Naive thymus-derived CD4-positive, alpha-beta T cell (primary cell): ENCODE measurements at regions not wholly inside any gene's neighbourhood (a gene's known extent, or its start where the extent isn't known, plus 50 kb on each side); places are given as distances from the start of the nearest gene placed in this dataset.
"Not testable (repeated sequence)": the region's sequence is repeated elsewhere in the genome, so short reads cannot be mapped to it uniquely, and the experiment has no call there.

Source experiments
- ATAC-seq: fragments of 150-1000 bp; cut with Tn5 transposase; 2 replicates; pipeline ENCODE4 v1.10.0; 2021; ENCODE audit warnings: mild to moderate bottlenecking, moderate library complexity
- CTCF ChIA-PET: fragments of 350-600 bp; sonication (Branson Sonifier 250); formaldehyde crosslinking; loops from one replicate; lab custom pipeline; 2021; ENCODE audit warnings: antibody characterized with exemption; lab: Charles Lee
- POLR2A ChIA-PET: fragments of 350-600 bp; sonication (Branson Sonifier 250); formaldehyde crosslinking; loops from one replicate; lab custom pipeline; 2021; ENCODE audit warnings: antibody characterized with exemption, inconsistent platforms; lab: Charles Lee
- DNase-seq, 9 donors: peaks; one replicate each; pipeline versions ENCODE4 v3.0.0 to v3.0.0-alpha.2; 2020 to 2022; ENCODE audit warnings: mixed read lengths in 1 of 9
- H3K27ac ChIP-seq: one replicate; pipeline ENCODE4 v1.7.0; 2013; ENCODE audit warnings: mild to moderate bottlenecking, low read depth, low read length, moderate library complexity
- H3K27me3 ChIP-seq, 2 donors: one replicate each; pipeline ENCODE4 v1.7.0; 2013; ENCODE audit warnings: low read length in 2 of 2, mild to moderate bottlenecking in 2 of 2, moderate library complexity in 2 of 2; ENCODE audit not compliant: control insufficient read depth in 2 of 2, insufficient read depth in 2 of 2
- H3K36me3 ChIP-seq, 3 experiments: 1 replicate in 2 of 3; 2 replicates in 1 of 3; pipeline ENCODE4 v1.7.0; 2013; ENCODE audit warnings: low read length in 3 of 3, mild to moderate bottlenecking in 3 of 3, moderate library complexity in 1 of 3; ENCODE audit not compliant: insufficient read depth in 3 of 3, control insufficient read depth in 2 of 3
- H3K4me1 ChIP-seq, 2 donors: one replicate each; pipeline ENCODE4 v1.7.0; 2013; ENCODE audit warnings: low read length in 2 of 2, mild to moderate bottlenecking in 2 of 2, moderate library complexity in 1 of 2; ENCODE audit not compliant: control insufficient read depth in 2 of 2, insufficient read depth in 2 of 2
- H3K4me3 ChIP-seq: 2 replicates; pipeline ENCODE4 v1.7.0; 2013; ENCODE audit warnings: mild to moderate bottlenecking, low read length
- H3K9me3 ChIP-seq, 3 experiments: 1 replicate in 2 of 3; 2 replicates in 1 of 3; pipeline ENCODE4 v1.7.0; 2013; ENCODE audit warnings: low read length in 3 of 3; ENCODE audit not compliant: control insufficient read depth in 2 of 3
- H3K27ac Mint-ChIP-seq, 9 donors: one replicate each; pipeline ENCODE4 v1.8.0; 2020 to 2022; ENCODE audit warnings: mixed read lengths in 9 of 9, mild to moderate bottlenecking in 8 of 9, moderate library complexity in 5 of 9, inconsistent platforms in 2 of 9
- H3K27me3 Mint-ChIP-seq, 5 donors: one replicate each; pipeline ENCODE4 v1.8.0; 2021 to 2022; ENCODE audit warnings: mixed read lengths in 5 of 5, mild to moderate bottlenecking in 1 of 5
- H3K36me3 Mint-ChIP-seq, 5 donors: one replicate each; pipeline ENCODE4 v1.8.0; 2020 to 2022; ENCODE audit warnings: mixed read lengths in 5 of 5, mild to moderate bottlenecking in 3 of 5, inconsistent platforms in 1 of 5
- H3K4me1 Mint-ChIP-seq, 7 donors: one replicate each; pipeline ENCODE4 v1.8.0; 2020 to 2022; ENCODE audit warnings: mixed read lengths in 7 of 7, mild to moderate bottlenecking in 3 of 7, inconsistent platforms in 1 of 7
- H3K4me3 Mint-ChIP-seq, 10 donors: one replicate each; pipeline ENCODE4 v1.8.0; 2020 to 2022; ENCODE audit warnings: mild to moderate bottlenecking in 10 of 10, mixed read lengths in 10 of 10, moderate library complexity in 6 of 10, inconsistent platforms in 2 of 10
- H3K9me3 Mint-ChIP-seq, 11 donors: one replicate each; pipeline ENCODE4 v1.8.0; 2020 to 2022; ENCODE audit warnings: mixed read lengths in 11 of 11, mild to moderate bottlenecking in 4 of 11, inconsistent platforms in 1 of 11, moderate library complexity in 1 of 11
- intact Hi-C, 2 donors: fragments of 100-400 bp; cut with micrococcal nuclease; formaldehyde crosslinking; loops; one replicate each; pipeline ENCODE4 v1.15.1; 2023

GRCh38 chr5:122693963-122694362 is 80.9 kb upstream of the SNX2 start:
- Mint-ChIP-seq H3K36me3 (no peaks in the 10 kb centered on the region), H3K27ac (no peak overlapping the region), H3K4me3 (no peak overlapping the region), H3K27me3 (peaks cover 0 to 6% (median 2%) of the 10 kb centered on the region in 5 donors), H3K9me3 (no peaks in the 10 kb centered on the region), H3K4me1 (no peaks in the 10 kb centered on the region)
- Histone ChIP-seq H3K9me3 (no peaks in the 10 kb centered on the region), H3K27me3 (no peaks in the 10 kb centered on the region), H3K27ac (no peak overlapping the region), H3K4me3 (no peak overlapping the region), H3K4me1 (no peaks in the 10 kb centered on the region), H3K36me3 (no peaks in the 10 kb centered on the region)
- no peak for DNase-seq
- CTCF ChIA-PET: no interaction called here
- intact Hi-C loops: no loop called here
- ATAC-seq: no peak
- POLR2A ChIA-PET: no interaction called here

GRCh38 chr5:122694884-122695283 is 80.0 kb upstream of the SNX2 start:
- Mint-ChIP-seq H3K27ac (no peak overlapping the region), H3K4me1 (no peaks in the 10 kb centered on the region), H3K27me3 (peaks cover 0 to 6% (median 2%) of the 10 kb centered on the region in 5 donors), H3K4me3 (no peak overlapping the region), H3K9me3 (no peaks in the 10 kb centered on the region), H3K36me3 (no peaks in the 10 kb centered on the region)
- no peaks in the 10 kb centered on the region for H3K9me3 ChIP-seq
- H3K4me3 ChIP-seq: no peak overlapping the region
- ATAC-seq (no peak), DNase-seq (no peak)
- intact Hi-C loops: no loop called here
- ChIA-PET CTCF (interaction anchor here (0.6 kb wide), 1 partner anchor 13 kb away, joined by 6 read pairs; no protein-coding TSS in a partner anchor), POLR2A (no interaction called here)
- no peaks in the 10 kb centered on the region for H3K36me3 ChIP-seq
- no peaks in the 10 kb centered on the region for H3K27me3 ChIP-seq
- H3K4me1 ChIP-seq: no peaks in the 10 kb centered on the region
- no peak overlapping the region for H3K27ac ChIP-seq

- H3K4me3 ChIP-seq, H3K36me3 ChIP-seq, H3K4me3 Mint-ChIP-seq, H3K27ac Mint-ChIP-seq, H3K36me3 Mint-ChIP-seq, H3K9me3 ChIP-seq, CTCF ChIA-PET, intact Hi-C loops, H3K27me3 ChIP-seq, POLR2A ChIA-PET, H3K27ac ChIP-seq, DNase-seq, ATAC-seq, H3K27me3 Mint-ChIP-seq, H3K9me3 Mint-ChIP-seq, H3K4me1 ChIP-seq, H3K4me1 Mint-ChIP-seq: not testable (repeated sequence)
Observed at GRCh38 chr5:122696735-122697134, 78.1 kb upstream of the SNX2 start.

- Histone ChIP-seq H3K4me1 (no peaks in the 10 kb centered on the region), H3K27ac (no peak overlapping the region), H3K4me3 (no peak overlapping the region), H3K36me3 (no peaks in the 10 kb centered on the region), H3K9me3 (no peaks in the 10 kb centered on the region), H3K27me3 (no peaks in the 10 kb centered on the region)
- DNase-seq (no peak), ATAC-seq (peak; percentile 45)
- ChIA-PET CTCF (no interaction called here), POLR2A (no interaction called here)
- intact Hi-C loops: no loop called here
- Mint-ChIP-seq H3K4me1 (no peaks in the 10 kb centered on the region), H3K4me3 (no peak overlapping the region), H3K27me3 (peaks cover 0 to 6% (median 2%) of the 10 kb centered on the region in 5 donors), H3K27ac (no peak overlapping the region), H3K9me3 (no peaks in the 10 kb centered on the region), H3K36me3 (no peaks in the 10 kb centered on the region)
Observed at GRCh38 chr5:122697191-122697590, 77.7 kb upstream of the SNX2 start.

- DNase-seq (no peak), ATAC-seq (no peak)
- Histone ChIP-seq H3K4me3 (no peak overlapping the region), H3K36me3 (no peaks in the 10 kb centered on the region), H3K9me3 (no peaks in the 10 kb centered on the region), H3K4me1 (no peaks in the 10 kb centered on the region), H3K27me3 (no peaks in the 10 kb centered on the region), H3K27ac (no peak overlapping the region)
- intact Hi-C loops: no loop called here
- H3K27ac Mint-ChIP-seq: no peak overlapping the region
- H3K27me3 Mint-ChIP-seq: peaks cover 0 to 6% (median 3%) of the 10 kb centered on the region in 5 donors
- ChIA-PET CTCF (no interaction called here), POLR2A (no interaction called here)
- no peaks in the 10 kb centered on the region for H3K36me3 Mint-ChIP-seq
- no peaks in the 10 kb centered on the region for H3K4me1 Mint-ChIP-seq
- no peak overlapping the region for H3K4me3 Mint-ChIP-seq
- no peaks in the 10 kb centered on the region for H3K9me3 Mint-ChIP-seq
Observed at GRCh38 chr5:122699201-122699600, 75.7 kb upstream of the SNX2 start.

- Histone ChIP-seq H3K4me1 (no peaks in the 10 kb centered on the region), H3K27ac (no peak overlapping the region), H3K36me3 (no peaks in the 10 kb centered on the region), H3K27me3 (no peaks in the 10 kb centered on the region), H3K4me3 (no peak overlapping the region), H3K9me3 (no peaks in the 10 kb centered on the region)
- H3K36me3 Mint-ChIP-seq: no peaks in the 10 kb centered on the region
- intact Hi-C loops: loop anchor here in 1 of 2 donors (10.0 kb wide), 1 partner anchor 303 kb away; no protein-coding TSS in a partner anchor
- POLR2A ChIA-PET: no interaction called here
- H3K27me3 Mint-ChIP-seq: peaks cover 0 to 8% (median 0%) of the 10 kb centered on the region in 5 donors
- H3K9me3 Mint-ChIP-seq: no peaks in the 10 kb centered on the region
- CTCF ChIA-PET: interaction anchor here (0.6 kb wide), 1 partner anchor 94 kb away, joined by 4 read pairs; no protein-coding TSS in a partner anchor
- no peak overlapping the region for H3K27ac Mint-ChIP-seq
- H3K4me1 Mint-ChIP-seq: no peaks in the 10 kb centered on the region
- ATAC-seq: peak; percentile 68
- DNase-seq: no peak
- no peak overlapping the region for H3K4me3 Mint-ChIP-seq
Observed at GRCh38 chr5:122701640-122702523, 73.0 kb upstream of the SNX2 start.

- H3K9me3 Mint-ChIP-seq: no peaks in the 10 kb centered on the region
- no peaks in the 10 kb centered on the region for H3K9me3 ChIP-seq
- H3K4me3 ChIP-seq: no peak overlapping the region
- DNase-seq (no peak), ATAC-seq (no peak)
- no peak overlapping the region for H3K4me3 Mint-ChIP-seq
- ChIA-PET POLR2A (no interaction called here), CTCF (interaction anchor here (0.6 kb wide), 1 partner anchor 94 kb away, joined by 4 read pairs; no protein-coding TSS in a partner anchor)
- no peaks in the 10 kb centered on the region for H3K36me3 ChIP-seq
- H3K27ac ChIP-seq: no peak overlapping the region
- no peaks in the 10 kb centered on the region for H3K4me1 Mint-ChIP-seq
- H3K4me1 ChIP-seq: no peaks in the 10 kb centered on the region
- peaks cover 0 to 11% (median 0%) of the 10 kb centered on the region in 5 donors for H3K27me3 Mint-ChIP-seq
- intact Hi-C loops: loop anchor here in 1 of 2 donors (10.0 kb wide), 1 partner anchor 302 kb away; no protein-coding TSS in a partner anchor
- no peaks in the 10 kb centered on the region for H3K36me3 Mint-ChIP-seq
- H3K27me3 ChIP-seq: no peaks in the 10 kb centered on the region
- no peak overlapping the region for H3K27ac Mint-ChIP-seq
Observed at GRCh38 chr5:122702524-122702875, 72.4 kb upstream of the SNX2 start.
